Panc1 (cell line): ENCODE measurements at regions not wholly inside any gene's neighbourhood (a gene's known extent, or its start where the extent isn't known, plus 50 kb on each side); places are given as distances from the start of the nearest gene placed in this dataset.

Source experiments
- ATAC-seq: fragments of 200-7000 bp; cut with Tn5 transposase; 2 replicates; pipeline ENCODE4 v1.9.1; 2020; ENCODE audit warnings: mild to moderate bottlenecking, moderate library complexity
- BruUV-seq: library from RNA; stranded (reverse); fragments of 400-500 nt; replicated peaks from 2 replicates; lab custom pipeline; 2021; lab: Mats Ljungman, UMichigan
- CTCF ChIA-PET: fragments of 300-600 bp; sonication (Branson Sonifier 250); formaldehyde crosslinking; loops from one replicate; lab custom pipeline; 2022; ENCODE audit warnings: antibody characterized with exemption; lab: Charles Lee
- POLR2A ChIA-PET: fragments of 300-600 bp; sonication (Branson Sonifier 250); formaldehyde crosslinking; loops from one replicate; lab custom pipeline; 2022; ENCODE audit warnings: antibody characterized with exemption; lab: Charles Lee
- DNase-seq: peaks from one replicate; pipeline ENCODE4 v3.0.0-alpha.2; 2010; ENCODE audit warnings: low read depth, low spot score
- H3K27ac ChIP-seq: 2 replicates; pipeline ENCODE4 v1.5.1; 2011; ENCODE audit warnings: mild to moderate bottlenecking, low read length, inconsistent platforms
- H3K27me3 ChIP-seq: fragments of 200-500 bp; sonication (Bioruptor generic); 2 replicates; pipeline ENCODE4 v1.6.0; 2014; ENCODE audit warnings: low read length, inconsistent platforms; ENCODE audit not compliant: control insufficient read depth, insufficient read depth
- H3K36me3 ChIP-seq: fragments of 200-500 bp; sonication (Bioruptor generic); 2 replicates; pipeline ENCODE4 v1.5.1; 2014; ENCODE audit warnings: inconsistent platforms, mild to moderate bottlenecking, low read length, moderate library complexity; ENCODE audit not compliant: control insufficient read depth, insufficient read depth
- H3K4me1 ChIP-seq: 2 replicates; pipeline ENCODE4 v1.5.1; 2011; ENCODE audit warnings: inconsistent platforms, mild to moderate bottlenecking, low read length, moderate library complexity; ENCODE audit not compliant: control insufficient read depth, insufficient read depth
- H3K4me3 ChIP-seq, 2 experiments: 2 replicates each; pipeline ENCODE4 v1.5.1; 2011 to 2012; ENCODE audit warnings: low read depth in 2 of 2, low read length in 2 of 2, mild to moderate bottlenecking in 2 of 2, inconsistent platforms in 1 of 2, moderate library complexity in 1 of 2
- H3K9me3 ChIP-seq: fragments of 200-500 bp; sonication (Bioruptor generic); 2 replicates; pipeline ENCODE4 v1.5.1; 2014; ENCODE audit warnings: low read depth, mild to moderate bottlenecking, inconsistent platforms, low read length, moderate library complexity; ENCODE audit not compliant: control insufficient read depth, insufficient read depth
- POLR2AphosphoS5 ChIP-seq: IDR thresholded peaks from 2 replicates; pipeline ENCODE4 v1.6.1; 2012; ENCODE audit warnings: mild to moderate bottlenecking, low read depth, low read length, moderate library complexity
- SIN3A ChIP-seq: IDR thresholded peaks from 2 replicates; pipeline ENCODE4 v1.6.1; 2012; ENCODE audit warnings: low read depth, mild to moderate bottlenecking, low read length, moderate library complexity, borderline replicate concordance; ENCODE audit not compliant: insufficient read depth
- TCF7L2 ChIP-seq: IDR thresholded peaks from 2 replicates; pipeline ENCODE4 v1.6.1; 2011; ENCODE audit warnings: mild to moderate bottlenecking, low read depth, low read length, inconsistent platforms
- in situ Hi-C: cut with HindIII; loops from 2 replicates; pipeline ENCODE4 v1.10.0; 2016; ENCODE audit warnings: low sequenced_read_pairs, low pct_unique_long_range_greater_than_20kb
- intact Hi-C: fragments of 100-400 bp; cut with micrococcal nuclease; formaldehyde crosslinking; loops from one replicate; pipeline ENCODE4 v1.10.0; 2022; ENCODE audit not compliant: unreplicated experiment
- TF ChIP-seq, protein P1 (sequence below): fragments of 450-650 bp; IDR thresholded peaks from 2 replicates; pipeline ENCODE4 v1.5.1; 2017; ENCODE audit warnings: mild to moderate bottlenecking
- TF ChIP-seq, protein P2 (sequence below), 2 experiments: IDR thresholded peaks; 2 replicates each; pipeline ENCODE4 v1.6.1; 2011 to 2012; ENCODE audit warnings: low read depth in 2 of 2, control low read depth in 1 of 2, low read length in 1 of 2, mild to moderate bottlenecking in 1 of 2, moderate library complexity in 1 of 2; ENCODE audit not compliant: insufficient read depth in 1 of 2

GRCh38 chr5:130796902-130797301 lies 368.2 kb downstream of the HINT1 start:
- Histone ChIP-seq H3K27ac (no peak overlapping the region), H3K9me3 (peaks cover 4% of the 10 kb centered on the region; the same call in 1 of the 2 replicates), H3K36me3 (no peaks in the 10 kb centered on the region), H3K27me3 (no peaks in the 10 kb centered on the region), H3K4me3 (no peak overlapping the region), H3K4me1 (no peaks in the 10 kb centered on the region)
- ATAC-seq (no peak), DNase-seq (no peak)
- in situ Hi-C loops (no loop called here), intact Hi-C loops (no loop called here)
- TF ChIP-seq, protein P1, sequence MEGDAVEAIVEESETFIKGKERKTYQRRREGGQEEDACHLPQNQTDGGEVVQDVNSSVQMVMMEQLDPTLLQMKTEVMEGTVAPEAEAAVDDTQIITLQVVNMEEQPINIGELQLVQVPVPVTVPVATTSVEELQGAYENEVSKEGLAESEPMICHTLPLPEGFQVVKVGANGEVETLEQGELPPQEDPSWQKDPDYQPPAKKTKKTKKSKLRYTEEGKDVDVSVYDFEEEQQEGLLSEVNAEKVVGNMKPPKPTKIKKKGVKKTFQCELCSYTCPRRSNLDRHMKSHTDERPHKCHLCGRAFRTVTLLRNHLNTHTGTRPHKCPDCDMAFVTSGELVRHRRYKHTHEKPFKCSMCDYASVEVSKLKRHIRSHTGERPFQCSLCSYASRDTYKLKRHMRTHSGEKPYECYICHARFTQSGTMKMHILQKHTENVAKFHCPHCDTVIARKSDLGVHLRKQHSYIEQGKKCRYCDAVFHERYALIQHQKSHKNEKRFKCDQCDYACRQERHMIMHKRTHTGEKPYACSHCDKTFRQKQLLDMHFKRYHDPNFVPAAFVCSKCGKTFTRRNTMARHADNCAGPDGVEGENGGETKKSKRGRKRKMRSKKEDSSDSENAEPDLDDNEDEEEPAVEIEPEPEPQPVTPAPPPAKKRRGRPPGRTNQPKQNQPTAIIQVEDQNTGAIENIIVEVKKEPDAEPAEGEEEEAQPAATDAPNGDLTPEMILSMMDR = no peak
- TF ChIP-seq TCF7L2 (no peak), POLR2AphosphoS5 (no peak), SIN3A (no peak)
- TF ChIP-seq, protein P2, sequence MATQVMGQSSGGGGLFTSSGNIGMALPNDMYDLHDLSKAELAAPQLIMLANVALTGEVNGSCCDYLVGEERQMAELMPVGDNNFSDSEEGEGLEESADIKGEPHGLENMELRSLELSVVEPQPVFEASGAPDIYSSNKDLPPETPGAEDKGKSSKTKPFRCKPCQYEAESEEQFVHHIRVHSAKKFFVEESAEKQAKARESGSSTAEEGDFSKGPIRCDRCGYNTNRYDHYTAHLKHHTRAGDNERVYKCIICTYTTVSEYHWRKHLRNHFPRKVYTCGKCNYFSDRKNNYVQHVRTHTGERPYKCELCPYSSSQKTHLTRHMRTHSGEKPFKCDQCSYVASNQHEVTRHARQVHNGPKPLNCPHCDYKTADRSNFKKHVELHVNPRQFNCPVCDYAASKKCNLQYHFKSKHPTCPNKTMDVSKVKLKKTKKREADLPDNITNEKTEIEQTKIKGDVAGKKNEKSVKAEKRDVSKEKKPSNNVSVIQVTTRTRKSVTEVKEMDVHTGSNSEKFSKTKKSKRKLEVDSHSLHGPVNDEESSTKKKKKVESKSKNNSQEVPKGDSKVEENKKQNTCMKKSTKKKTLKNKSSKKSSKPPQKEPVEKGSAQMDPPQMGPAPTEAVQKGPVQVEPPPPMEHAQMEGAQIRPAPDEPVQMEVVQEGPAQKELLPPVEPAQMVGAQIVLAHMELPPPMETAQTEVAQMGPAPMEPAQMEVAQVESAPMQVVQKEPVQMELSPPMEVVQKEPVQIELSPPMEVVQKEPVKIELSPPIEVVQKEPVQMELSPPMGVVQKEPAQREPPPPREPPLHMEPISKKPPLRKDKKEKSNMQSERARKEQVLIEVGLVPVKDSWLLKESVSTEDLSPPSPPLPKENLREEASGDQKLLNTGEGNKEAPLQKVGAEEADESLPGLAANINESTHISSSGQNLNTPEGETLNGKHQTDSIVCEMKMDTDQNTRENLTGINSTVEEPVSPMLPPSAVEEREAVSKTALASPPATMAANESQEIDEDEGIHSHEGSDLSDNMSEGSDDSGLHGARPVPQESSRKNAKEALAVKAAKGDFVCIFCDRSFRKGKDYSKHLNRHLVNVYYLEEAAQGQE (IDR thresholded peaks at IDR 0.05; ENCODE audit: insufficient read depth in 1 of 2, low read depth in 2 of 2, low read length in 1 of 2) = no peak
- POLR2A ChIA-PET = no interaction called here
- CTCF ChIA-PET = no interaction called here
- BruUV-seq = no TSS peak

DNA sequence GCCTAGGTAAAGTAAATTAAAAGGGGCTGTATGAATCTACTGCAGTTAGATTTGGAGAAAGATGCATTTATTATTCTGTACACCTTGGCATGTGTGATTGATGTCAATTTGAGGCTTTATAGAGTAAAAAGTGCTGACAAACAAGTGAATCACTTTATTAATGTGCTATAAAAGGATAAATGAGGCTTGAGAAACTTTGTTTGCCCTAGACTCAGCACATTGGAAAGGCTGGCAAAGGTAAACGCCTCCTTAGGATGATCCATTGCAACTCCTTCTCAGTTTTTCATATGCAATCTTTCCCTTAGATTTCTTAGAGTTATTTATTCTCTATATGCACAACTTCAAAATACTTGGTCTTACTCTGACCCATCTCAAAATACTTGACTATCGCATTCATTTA lies 369.0 kb downstream of the HINT1 start:
- ChIA-PET CTCF (no interaction called here), POLR2A (no interaction called here)
- no peak overlapping the region for H3K27ac ChIP-seq
- H3K4me3 ChIP-seq = no peak overlapping the region
- in situ Hi-C loops = no loop called here
- H3K9me3 ChIP-seq = peaks cover 4% of the 10 kb centered on the region; the same call in 1 of the 2 replicates
- intact Hi-C loops = no loop called here
- H3K4me1 ChIP-seq = no peaks in the 10 kb centered on the region
- H3K27me3 ChIP-seq = no peaks in the 10 kb centered on the region
- no peak for ATAC-seq
- TF ChIP-seq, protein P2 (IDR thresholded peaks at IDR 0.05; ENCODE audit: insufficient read depth in 1 of 2, low read depth in 2 of 2, low read length in 1 of 2) = no peak
- TF ChIP-seq SIN3A (no peak), TCF7L2 (no peak), POLR2AphosphoS5 (no peak)
- TF ChIP-seq, protein P1 = no peak
- BruUV-seq = no TSS peak
- no peaks in the 10 kb centered on the region for H3K36me3 ChIP-seq
- no peak for DNase-seq
